HG02870 (cell line): ENCODE measurements at regions not wholly inside any gene's neighbourhood (a gene's known extent, or its start where the extent isn't known, plus 50 kb on each side); places are given as distances from the start of the nearest gene placed in this dataset.
"Not testable (repeated sequence)": the region's sequence is repeated elsewhere in the genome, so short reads cannot be mapped to it uniquely, and the experiment has no call there.

Experiments
- ATAC-seq: cut with Tn5 transposase; IDR thresholded peaks from one replicate; pipeline ENCODE4 v1.9.1; 2021; ENCODE audit warnings: mild to moderate bottlenecking, moderate library complexity; ENCODE audit not compliant: unreplicated experiment

DNA sequence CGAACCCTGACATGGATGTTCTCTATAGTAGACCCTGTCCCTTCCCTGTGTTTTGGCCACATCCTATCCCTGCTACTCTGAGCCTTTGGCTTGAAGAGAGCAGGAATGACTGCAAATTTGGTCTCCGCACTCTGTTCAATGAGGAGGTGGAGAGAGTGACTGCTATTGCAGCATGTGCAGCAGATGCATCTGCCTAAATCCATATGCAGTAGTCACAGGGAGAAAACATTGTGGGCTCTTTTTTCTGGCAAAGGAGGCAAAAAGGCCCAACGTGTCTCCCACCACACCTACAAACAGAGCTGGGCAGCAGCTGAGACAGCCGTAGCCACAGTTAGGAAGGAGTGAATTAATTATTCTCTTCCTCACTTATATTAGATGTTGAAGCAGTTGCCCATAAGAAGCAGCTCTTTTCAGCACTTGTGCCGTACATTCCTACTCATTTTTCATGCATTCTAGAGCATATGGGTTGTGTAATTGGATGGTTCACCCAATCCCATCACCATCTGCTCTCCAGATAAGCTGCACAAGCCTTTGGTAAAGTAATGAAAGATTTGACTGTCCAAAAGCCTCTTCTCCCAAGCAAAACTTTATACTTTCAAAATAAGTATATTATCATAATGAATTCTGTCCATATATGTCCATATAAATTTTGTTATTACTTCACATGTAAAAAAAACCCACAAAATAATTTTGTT, 147.9 kb upstream of the FAM47A start:
- no peak for ATAC-seq

DNA sequence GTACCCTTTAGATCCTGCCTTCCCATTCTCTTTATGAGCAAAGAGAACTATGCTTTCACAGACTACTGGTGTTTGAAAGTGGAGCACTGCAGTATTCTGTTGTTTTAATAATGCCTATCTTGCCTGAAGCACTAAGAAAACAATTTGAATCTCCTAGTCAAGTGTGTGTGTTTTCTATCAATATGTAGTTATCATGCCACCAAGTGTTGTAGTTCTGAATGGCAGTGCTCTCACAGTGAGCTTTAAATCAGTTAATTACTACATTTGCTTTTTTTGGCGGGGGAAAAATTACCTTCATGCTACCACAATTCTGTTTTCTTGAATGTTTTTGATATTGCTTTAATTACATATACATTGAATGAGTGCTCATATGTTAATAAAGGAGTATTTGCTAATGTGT, 143.6 kb upstream of the FAM47A start:
- no peak for ATAC-seq

DNA sequence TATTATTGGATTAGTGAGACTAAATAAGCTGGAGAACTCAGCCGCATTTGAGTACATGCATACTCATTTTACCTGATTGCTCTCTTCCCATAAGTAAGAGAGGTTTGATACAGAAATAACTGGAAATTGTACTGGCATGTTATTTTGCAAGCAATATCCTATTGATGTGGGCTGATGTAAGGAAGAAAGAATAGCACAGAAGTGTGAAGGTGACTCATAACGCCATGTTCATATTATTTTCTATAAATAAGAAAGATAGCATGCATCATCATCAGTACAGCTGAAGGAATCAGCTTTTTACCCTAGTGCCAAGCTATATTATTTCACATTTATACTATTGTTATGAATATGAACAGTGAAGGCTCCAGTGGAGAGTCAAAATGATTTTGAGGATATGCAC, 138.3 kb upstream of the FAM47A start:
- no peak for ATAC-seq

DNA sequence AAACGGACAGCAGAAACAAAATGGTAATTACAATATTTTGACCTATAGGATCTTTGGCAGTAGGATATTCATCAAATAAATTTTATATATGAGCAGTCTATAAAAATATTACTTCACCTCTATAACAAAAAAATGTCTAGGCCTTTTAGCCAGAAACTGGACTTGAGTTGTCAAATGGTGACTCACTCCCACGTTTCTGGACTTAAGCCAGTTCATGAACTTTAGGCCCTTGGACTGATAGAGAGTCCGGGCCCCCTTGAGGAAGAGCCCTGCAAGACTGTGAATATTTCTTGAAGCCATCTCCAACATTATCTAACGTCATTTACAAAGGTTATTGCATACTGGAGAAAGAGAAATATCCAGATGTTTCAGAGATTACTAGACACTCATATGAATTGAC, 106.8 kb upstream of the FAM47A start:
- no peak for ATAC-seq

GRCh38 chrX:34230156-34230555, 98.0 kb upstream of the FAM47A start:
- ATAC-seq, result not testable (repeated sequence)

DNA sequence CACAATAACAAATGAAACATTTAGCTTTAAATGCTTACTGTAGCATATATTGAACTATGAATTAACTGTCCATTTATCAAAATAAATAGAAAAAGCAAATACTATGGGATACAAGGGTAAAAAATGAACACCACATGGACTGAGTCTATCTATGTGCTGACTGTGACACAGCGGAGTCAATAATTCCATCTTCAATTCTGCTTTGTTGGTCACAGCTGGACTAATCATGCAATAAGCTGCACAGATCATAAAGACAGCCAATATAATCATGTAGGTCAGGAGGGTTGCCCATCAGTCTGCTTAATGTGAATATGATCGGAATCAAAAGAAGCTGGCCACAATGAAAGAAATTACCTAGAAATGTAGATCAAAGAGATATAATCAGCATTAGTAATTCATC, 95.7 kb upstream of the FAM47A start:
- ATAC-seq, result no peak

DNA sequence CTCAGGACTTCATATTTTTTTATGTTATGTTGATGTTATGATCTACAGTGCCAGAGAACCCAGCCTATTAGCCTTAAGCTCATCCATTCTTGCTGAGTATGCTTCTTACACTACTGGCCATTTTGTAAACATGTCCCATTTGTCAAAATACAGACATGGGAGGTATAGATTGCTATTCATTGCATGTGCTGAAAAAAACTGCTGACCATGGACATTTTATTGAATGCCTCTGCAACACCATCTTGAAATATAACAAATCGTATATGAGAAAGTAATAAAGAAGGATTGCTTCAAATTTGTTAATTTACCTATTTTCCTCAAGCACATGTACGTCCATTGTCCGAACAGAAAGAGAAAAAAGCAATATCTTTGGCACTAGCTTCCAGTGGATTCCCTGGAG, 91.5 kb upstream of the FAM47A start:
- ATAC-seq, result no peak

DNA sequence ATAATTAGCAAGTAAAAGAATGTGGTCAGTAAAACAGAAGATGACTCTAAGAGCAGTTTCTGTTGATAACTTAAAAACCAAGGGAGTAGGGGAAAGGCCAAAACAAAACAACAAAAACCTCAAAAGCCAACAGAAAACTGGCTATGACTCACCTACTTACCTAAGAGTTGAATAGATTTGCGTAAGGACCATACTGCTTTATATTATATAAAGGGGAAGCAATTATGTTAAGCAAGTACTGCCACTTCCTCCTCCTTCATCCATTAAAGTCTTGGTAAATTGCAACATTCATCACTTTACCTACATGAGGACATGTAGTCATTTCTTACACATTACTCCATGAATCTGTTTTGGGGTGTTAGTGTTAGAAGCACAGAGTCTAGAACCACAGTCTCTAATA, 85.9 kb upstream of the FAM47A start:
- no peak for ATAC-seq

- ATAC-seq, result no peak
Observed at GRCh38 chrX:34197946-34198345, 65.8 kb upstream of the FAM47A start.
